H9 (cell line): ENCODE measurements at regions not wholly inside any gene's neighbourhood (a gene's known extent, or its start where the extent isn't known, plus 50 kb on each side); places are given as distances from the start of the nearest gene placed in this dataset.

Source experiments
- DNase-seq: peaks from one replicate; pipeline ENCODE4 v3.0.0-alpha.2; 2017
- H2AFZ ChIP-seq: one replicate; pipeline ENCODE4 v1.6.1; 2013; ENCODE audit warnings: mild to moderate bottlenecking, low read length, control low read depth, moderate library complexity
- H2AK5ac ChIP-seq: 2 replicates; pipeline ENCODE4 v1.6.1; 2013; ENCODE audit warnings: low read length, control low read depth, mixed read lengths; ENCODE audit not compliant: insufficient read length
- H2BK120ac ChIP-seq: one replicate; pipeline ENCODE4 v1.6.1; 2013; ENCODE audit warnings: low read depth, mild to moderate bottlenecking, low read length, control low read depth, inconsistent platforms; ENCODE audit not compliant: poor library complexity, severe bottlenecking
- H2BK12ac ChIP-seq: 2 replicates; pipeline ENCODE4 v1.6.1; 2013; ENCODE audit warnings: low read length, control low read depth, mixed read lengths, low read depth; ENCODE audit not compliant: insufficient read length
- H2BK15ac ChIP-seq: 2 replicates; pipeline ENCODE4 v1.6.1; 2013; ENCODE audit warnings: low read depth, low read length, control low read depth
- H2BK20ac ChIP-seq: one replicate; pipeline ENCODE4 v1.6.1; 2013; ENCODE audit warnings: low read depth, mild to moderate bottlenecking, low read length, control low read depth, inconsistent platforms; ENCODE audit not compliant: poor library complexity, severe bottlenecking
- H2BK5ac ChIP-seq: 2 replicates; pipeline ENCODE4 v1.6.1; 2013; ENCODE audit warnings: low read length, control low read depth, mixed read lengths; ENCODE audit not compliant: insufficient read length
- H3K14ac ChIP-seq: 2 replicates; pipeline ENCODE4 v1.6.1; 2013; ENCODE audit warnings: low read length, control low read depth; ENCODE audit not compliant: insufficient read depth
- H3K18ac ChIP-seq: 2 replicates; pipeline ENCODE4 v1.6.1; 2013; ENCODE audit warnings: low read depth, mild to moderate bottlenecking, mixed read lengths, low read length, control low read depth; ENCODE audit not compliant: insufficient read length
- H3K23ac ChIP-seq: 2 replicates; pipeline ENCODE4 v1.6.1; 2013; ENCODE audit warnings: low read length, control low read depth, mixed read lengths, low read depth; ENCODE audit not compliant: insufficient read length
- H3K23me2 ChIP-seq: 2 replicates; pipeline ENCODE4 v1.6.1; 2013; ENCODE audit warnings: low read depth, mild to moderate bottlenecking, mixed read lengths, low read length, control low read depth; ENCODE audit not compliant: insufficient read length, poor library complexity, severe bottlenecking
- H3K27ac ChIP-seq: 2 replicates; pipeline ENCODE4 v1.5.1; 2013; ENCODE audit warnings: low read length, control low read depth, mixed read lengths, low read depth; ENCODE audit not compliant: insufficient read length
- H3K27me3 ChIP-seq: 2 replicates; pipeline ENCODE4 v1.6.1; 2013; ENCODE audit warnings: low read length, control low read depth, inconsistent platforms; ENCODE audit not compliant: insufficient read depth
- H3K4ac ChIP-seq: 2 replicates; pipeline ENCODE4 v1.6.1; 2013; ENCODE audit warnings: low read depth, mild to moderate bottlenecking, control low read depth, inconsistent platforms, low read length, moderate library complexity
- H3K4me1 ChIP-seq: 2 replicates; pipeline ENCODE4 v1.6.1; 2013; ENCODE audit warnings: low read length, control low read depth, inconsistent platforms; ENCODE audit not compliant: insufficient read depth
- H3K4me2 ChIP-seq: 2 replicates; pipeline ENCODE4 v1.6.1; 2013; ENCODE audit warnings: low read length, control low read depth, mixed read lengths; ENCODE audit not compliant: insufficient read length, insufficient read depth
- H3K56ac ChIP-seq: 2 replicates; pipeline ENCODE4 v1.6.1; 2013; ENCODE audit warnings: low read depth, mild to moderate bottlenecking, mixed read lengths, low read length, control low read depth; ENCODE audit not compliant: insufficient read length
- H3K79me1 ChIP-seq: 2 replicates; pipeline ENCODE4 v1.6.1; 2013; ENCODE audit warnings: low read depth, mild to moderate bottlenecking, moderate library complexity, low read length, control low read depth, inconsistent platforms; ENCODE audit not compliant: insufficient read depth, poor library complexity, severe bottlenecking
- H3K79me2 ChIP-seq: 2 replicates; pipeline ENCODE4 v1.6.1; 2013; ENCODE audit warnings: low read length, control low read depth, inconsistent platforms; ENCODE audit not compliant: insufficient read depth
- H3K9ac ChIP-seq: 2 replicates; pipeline ENCODE4 v1.6.1; 2013; ENCODE audit warnings: low read length, control low read depth, mixed read lengths; ENCODE audit not compliant: insufficient read length; ENCODE audit errors: extremely low read depth
- H3K9me3 ChIP-seq: one replicate; pipeline ENCODE4 v1.6.1; 2013; ENCODE audit warnings: low read depth, low read length, inconsistent platforms; ENCODE audit not compliant: control insufficient read depth
- H3T11ph ChIP-seq: one replicate; pipeline ENCODE4 v1.6.1; 2013; ENCODE audit warnings: mild to moderate bottlenecking, low read length, control low read depth, inconsistent platforms
- H4K20me1 ChIP-seq: one replicate; pipeline ENCODE4 v1.6.1; 2013; ENCODE audit not compliant: control insufficient read depth, insufficient read length, insufficient read depth
- H4K5ac ChIP-seq: 2 replicates; pipeline ENCODE4 v1.6.1; 2013; ENCODE audit warnings: low read depth, mild to moderate bottlenecking, mixed read lengths, low read length, control low read depth; ENCODE audit not compliant: insufficient read length
- H4K8ac ChIP-seq: replicated peaks from 2 replicates; pipeline ENCODE4 v1.6.1; 2013; ENCODE audit warnings: low read length, control low read depth, mixed read lengths, low read depth; ENCODE audit not compliant: insufficient read length
- H4K91ac ChIP-seq: 2 replicates; pipeline ENCODE4 v1.6.1; 2013; ENCODE audit warnings: low read depth, mild to moderate bottlenecking, moderate library complexity, mixed read lengths, low read length, control low read depth; ENCODE audit not compliant: insufficient read length
- H3K27ac Mint-ChIP-seq, 3 experiments: 2 replicates in 2 of 3; 3 replicates in 1 of 3; pipeline ENCODE4 v1.8.0; 2020 to 2021; ENCODE audit warnings: mixed read lengths in 3 of 3, mild to moderate bottlenecking in 1 of 3, moderate library complexity in 1 of 3
- H3K27me3 Mint-ChIP-seq: 2 replicates; pipeline ENCODE4 v1.8.0; 2021; ENCODE audit warnings: low read depth, mild to moderate bottlenecking, moderate library complexity, mixed read lengths
- H3K36me3 Mint-ChIP-seq, 3 experiments: 2 replicates in 2 of 3; 3 replicates in 1 of 3; pipeline ENCODE4 v1.8.0; 2020 to 2021; ENCODE audit warnings: low read depth in 3 of 3, mixed read lengths in 3 of 3; ENCODE audit not compliant: insufficient read depth in 1 of 3
- H3K4me1 Mint-ChIP-seq, 2 experiments: 2 replicates each; pipeline ENCODE4 v1.8.0; 2020; ENCODE audit warnings: mixed read lengths in 2 of 2
- H3K4me3 Mint-ChIP-seq, 2 experiments: 2 replicates in 1 of 2; 3 replicates in 1 of 2; pipeline ENCODE4 v1.8.0; 2020 to 2021; ENCODE audit warnings: mild to moderate bottlenecking in 2 of 2, mixed read lengths in 2 of 2, moderate library complexity in 1 of 2
- H3K9me3 Mint-ChIP-seq, 2 experiments: 2 replicates in 1 of 2; 3 replicates in 1 of 2; pipeline ENCODE4 v1.8.0; 2020; ENCODE audit warnings: mild to moderate bottlenecking in 2 of 2, mixed read lengths in 2 of 2, moderate library complexity in 1 of 2
- CTCF ChIP-seq: fragments of 200-600 bp; sonication (generic); conservative IDR thresholded peaks from 3 replicates; pipeline ENCODE4 v1.8.0; 2021; ENCODE audit warnings: antibody characterized with exemption, mild to moderate bottlenecking
- WGBS: extraction: QIAGEN DNeasy Blood & Tissue Kit; methylation state at CpG from one replicate; pipeline ENCODE4 v1.1.7; 2013; ENCODE audit warnings: missing lambda C conversion rate, low lambda C conversion rate, mixed read lengths; ENCODE audit not compliant: insufficient read length; ENCODE audit errors: extremely low coverage; 5-methylcytosine and 5-hydroxymethylcytosine counted together

- Histone ChIP-seq H3K18ac (no peak overlapping the region), H4K20me1 (no peaks in the 10 kb centered on the region), H3K4ac (no peak overlapping the region), H4K8ac (no peak overlapping the region), H4K91ac (no peak overlapping the region), H4K5ac (no peak overlapping the region), H3K23me2 (no peaks in the 10 kb centered on the region), H2AK5ac (no peak overlapping the region), H3K4me1 (no peaks in the 10 kb centered on the region), H2BK15ac (no peak overlapping the region), H3K79me2 (no peaks in the 10 kb centered on the region), H2BK20ac (no peak overlapping the region), H3K79me1 (no peaks in the 10 kb centered on the region), H2BK12ac (no peak overlapping the region), H3K27ac (no peak overlapping the region), H2AFZ (no peak overlapping the region), H3K56ac (no peak overlapping the region), H2BK5ac (no peak overlapping the region), H3K9me3 (no peaks in the 10 kb centered on the region), H3K27me3 (no peaks in the 10 kb centered on the region), H3K4me2 (no peak overlapping the region), H3K14ac (no peak overlapping the region), H3T11ph (no peak overlapping the region), H3K23ac (no peak overlapping the region), H2BK120ac (no peak overlapping the region), H3K9ac (no peak overlapping the region)
- no peaks in the 10 kb centered on the region for H3K4me1 Mint-ChIP-seq
- H3K4me3 Mint-ChIP-seq = no peak overlapping the region
- no peaks in the 10 kb centered on the region for H3K36me3 Mint-ChIP-seq
- H3K27ac Mint-ChIP-seq = peak overlapping the region in 2 of 3 experiments; percentile 73 to 86; a peak in 2 of 7 replicates
- H3K27me3 Mint-ChIP-seq = no peaks in the 10 kb centered on the region
- no CpG with 5 or more reads among the region's 4 CpGs for WGBS
- DNase-seq = no peak
- TF ChIP-seq CTCF = no peak
- no peaks in the 10 kb centered on the region; a peak in 1 of 5 replicates for H3K9me3 Mint-ChIP-seq
Measured at GRCh38 chr12:78340406-78340805, 509.7 kb downstream of the NAV3 start.
